KMS-11 (cell line): ENCODE measurements at regions not wholly inside any gene's neighbourhood (a gene's known extent, or its start where the extent isn't known, plus 50 kb on each side); places are given as distances from the start of the nearest gene placed in this dataset.
"Not testable (repeated sequence)": the region's sequence is repeated elsewhere in the genome, so short reads cannot be mapped to it uniquely, and the experiment has no call there.

Experiments used
- H2AFZ ChIP-seq: fragments of 200-600 bp; sonication (generic); 2 replicates; pipeline ENCODE4 v1.6.1; 2016; ENCODE audit warnings: antibody characterized with exemption, mixed run types, low read depth
- H3K27ac ChIP-seq: fragments of 200-600 bp; sonication (generic); 2 replicates; pipeline ENCODE4 v1.6.1; 2016; ENCODE audit warnings: mild to moderate bottlenecking, mixed run types
- H3K27me3 ChIP-seq: fragments of 200-600 bp; sonication (generic); 2 replicates; pipeline ENCODE4 v1.6.1; 2017; ENCODE audit warnings: mild to moderate bottlenecking, low read depth, mixed run types, moderate library complexity; ENCODE audit not compliant: insufficient read depth
- H3K36me3 ChIP-seq: fragments of 200-600 bp; sonication (generic); 2 replicates; pipeline ENCODE4 v1.6.1; 2017; ENCODE audit warnings: mild to moderate bottlenecking, mixed run types; ENCODE audit not compliant: insufficient read depth
- H3K4me1 ChIP-seq: fragments of 200-600 bp; sonication (generic); 2 replicates; pipeline ENCODE4 v1.6.1; 2016; ENCODE audit warnings: mild to moderate bottlenecking, low read depth, mixed run types; ENCODE audit not compliant: poor library complexity, severe bottlenecking
- H3K4me2 ChIP-seq: fragments of 200-600 bp; sonication (generic); 2 replicates; pipeline ENCODE4 v1.7.0; 2016; ENCODE audit warnings: mild to moderate bottlenecking, mixed run types
- H3K4me3 ChIP-seq: fragments of 200-600 bp; sonication (generic); IDR thresholded peaks from 2 replicates; pipeline ENCODE4 v1.6.1; 2017; ENCODE audit warnings: low read depth, low read length, mixed read lengths; ENCODE audit not compliant: insufficient read depth
- H3K79me2 ChIP-seq: fragments of 200-600 bp; sonication (generic); 2 replicates; pipeline ENCODE4 v1.6.1; 2016; ENCODE audit warnings: low read depth, mixed run types; ENCODE audit not compliant: insufficient read depth
- H3K9ac ChIP-seq: fragments of 200-600 bp; sonication (generic); 2 replicates; pipeline ENCODE4 v1.6.1; 2016; ENCODE audit warnings: mild to moderate bottlenecking, mixed run types
- H4K20me1 ChIP-seq: fragments of 200-600 bp; sonication (generic); 2 replicates; pipeline ENCODE4 v1.6.1; 2016; ENCODE audit warnings: mild to moderate bottlenecking, mixed run types; ENCODE audit not compliant: insufficient read depth
- CTCF ChIP-seq: fragments of 200-600 bp; sonication (generic); conservative IDR thresholded peaks from 2 replicates; pipeline ENCODE4 v1.6.1; 2017; ENCODE audit warnings: low read depth, mild to moderate bottlenecking, antibody characterized with exemption, low read length, moderate library complexity, mixed read lengths

- H3K4me1 ChIP-seq: no peaks in the 10 kb centered on the region
- H3K9ac ChIP-seq: no peak overlapping the region
- no peak overlapping the region for H3K4me3 ChIP-seq
- no peaks in the 10 kb centered on the region for H3K79me2 ChIP-seq
- no peaks in the 10 kb centered on the region for H3K36me3 ChIP-seq
- no peaks in the 10 kb centered on the region for H4K20me1 ChIP-seq
- H2AFZ ChIP-seq: no peak overlapping the region
- H3K27ac ChIP-seq: no peak overlapping the region
- no peak for TF ChIP-seq CTCF
- H3K4me2 ChIP-seq: no peak overlapping the region
- H3K27me3 ChIP-seq: no peaks in the 10 kb centered on the region
Measured at GRCh38 chr18:25495606-25496005, 143.6 kb upstream of the ZNF521 start.

DNA sequence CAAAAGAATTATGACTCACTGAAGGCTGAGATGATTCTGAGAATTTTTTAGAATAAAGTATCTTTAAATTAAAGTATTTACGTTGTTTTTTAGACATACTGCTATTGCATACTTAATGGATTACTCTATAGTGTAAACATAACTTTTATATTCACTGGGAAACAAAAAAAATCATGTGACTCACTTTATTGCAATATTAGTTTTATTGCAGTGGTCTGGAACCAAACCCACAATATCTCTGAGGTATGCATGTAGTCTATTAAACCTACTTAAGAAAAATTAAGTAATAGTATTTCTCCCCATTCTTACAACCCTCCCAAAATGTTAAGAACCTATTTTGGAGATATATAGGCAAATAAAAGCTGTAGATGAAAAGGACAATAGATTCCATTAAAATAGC is 142.9 kb upstream of the ZNF521 start:
- Histone ChIP-seq H3K9ac (no peak overlapping the region), H3K79me2 (no peaks in the 10 kb centered on the region), H3K4me1 (no peaks in the 10 kb centered on the region), H4K20me1 (no peaks in the 10 kb centered on the region), H3K4me3 (no peak overlapping the region), H3K27me3 (no peaks in the 10 kb centered on the region), H3K4me2 (no peak overlapping the region), H3K36me3 (no peaks in the 10 kb centered on the region), H3K27ac (no peak overlapping the region), H2AFZ (no peak overlapping the region)
- no peak for TF ChIP-seq CTCF

- no peaks in the 10 kb centered on the region for H3K36me3 ChIP-seq
- H3K4me3 ChIP-seq: no peak overlapping the region
- no peaks in the 10 kb centered on the region for H3K79me2 ChIP-seq
- no peak overlapping the region for H3K4me2 ChIP-seq
- no peak overlapping the region for H3K9ac ChIP-seq
- no peak overlapping the region for H3K27ac ChIP-seq
- H3K27me3 ChIP-seq: no peaks in the 10 kb centered on the region
- H4K20me1 ChIP-seq: no peaks in the 10 kb centered on the region
- TF ChIP-seq CTCF: no peak
- no peaks in the 10 kb centered on the region for H3K4me1 ChIP-seq
- no peak overlapping the region for H2AFZ ChIP-seq
Measured at GRCh38 chr18:25493401-25493800, 141.4 kb upstream of the ZNF521 start.

- Histone ChIP-seq H4K20me1 (no peaks in the 10 kb centered on the region), H3K9ac (no peak overlapping the region), H3K4me3 (no peak overlapping the region), H3K36me3 (no peaks in the 10 kb centered on the region), H3K79me2 (no peaks in the 10 kb centered on the region), H3K4me2 (no peak overlapping the region), H2AFZ (no peak overlapping the region), H3K27me3 (no peaks in the 10 kb centered on the region), H3K4me1 (no peaks in the 10 kb centered on the region), H3K27ac (no peak overlapping the region)
- no peak for TF ChIP-seq CTCF
Measured at GRCh38 chr18:25490316-25490715, 138.3 kb upstream of the ZNF521 start.

DNA sequence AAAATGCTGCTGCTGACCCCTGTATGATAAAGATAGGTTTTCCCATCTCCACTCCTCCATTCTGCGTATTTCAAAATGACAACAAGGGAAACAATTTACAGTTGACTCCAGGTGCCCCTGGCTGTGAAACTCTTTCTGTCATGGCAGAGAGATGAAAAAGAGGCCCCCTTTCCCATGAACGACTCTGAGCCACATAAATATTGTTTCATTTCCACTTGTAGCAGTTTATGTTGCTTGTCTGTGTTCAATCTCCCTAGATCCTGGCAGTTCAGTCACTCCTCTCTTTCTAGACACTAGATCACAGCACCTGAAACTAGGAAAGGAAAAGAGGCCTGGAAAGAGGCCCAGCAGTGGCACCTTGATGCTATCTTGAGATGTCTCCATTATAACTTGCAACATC is 121.0 kb upstream of the ZNF521 start:
- H3K79me2 ChIP-seq: no peaks in the 10 kb centered on the region
- TF ChIP-seq CTCF: no peak
- H3K4me2 ChIP-seq: no peak overlapping the region
- H3K36me3 ChIP-seq: no peaks in the 10 kb centered on the region
- no peaks in the 10 kb centered on the region for H3K27me3 ChIP-seq
- no peaks in the 10 kb centered on the region for H3K4me1 ChIP-seq
- no peak overlapping the region for H3K9ac ChIP-seq
- no peaks in the 10 kb centered on the region for H4K20me1 ChIP-seq
- no peak overlapping the region for H3K27ac ChIP-seq
- H3K4me3 ChIP-seq: no peak overlapping the region
- H2AFZ ChIP-seq: no peak overlapping the region

DNA sequence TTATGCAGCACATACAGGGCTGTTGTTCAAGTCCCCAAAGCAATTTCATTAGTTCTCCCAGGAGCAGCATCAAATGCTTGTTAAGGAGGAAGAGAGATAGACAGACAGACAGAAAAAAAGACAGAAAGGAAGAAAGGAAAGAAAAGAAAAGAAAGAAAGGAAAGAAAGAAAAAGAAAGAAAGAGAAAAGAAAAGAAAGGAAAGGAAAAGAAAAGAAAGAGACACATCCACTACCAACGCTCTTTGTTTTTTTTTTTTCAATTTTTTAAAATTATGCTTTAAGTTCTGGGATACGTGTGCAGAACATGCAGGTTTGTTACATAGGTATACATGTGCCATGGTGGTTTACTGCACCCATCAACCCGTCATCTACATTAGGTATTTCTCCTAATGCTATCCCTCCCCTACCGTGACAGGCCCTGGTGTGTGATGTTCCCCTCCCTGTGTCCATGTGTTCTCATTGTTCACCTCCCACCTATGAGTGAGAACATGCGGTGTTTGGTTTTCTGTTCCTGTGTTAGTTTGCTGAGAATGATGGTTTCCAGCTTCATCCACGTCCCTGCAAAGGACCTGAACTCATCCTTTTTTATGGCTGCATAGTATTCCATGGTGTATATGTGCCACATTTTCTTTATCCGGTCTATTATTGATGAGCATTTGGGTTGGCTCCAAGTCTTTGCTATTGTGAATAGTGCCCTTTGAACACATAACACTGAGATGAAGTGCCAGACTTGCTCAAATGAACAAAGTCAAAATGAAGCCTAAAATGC is 119.0 kb upstream of the ZNF521 start:
- H3K4me3 ChIP-seq, H2AFZ ChIP-seq, H3K27me3 ChIP-seq, H3K79me2 ChIP-seq, H3K36me3 ChIP-seq, H3K4me2 ChIP-seq, H4K20me1 ChIP-seq, H3K4me1 ChIP-seq, H3K27ac ChIP-seq, H3K9ac ChIP-seq: not testable (repeated sequence)
